GM12864 (cell line): ENCODE measurements at regions not wholly inside any gene's neighbourhood (a gene's known extent, or its start where the extent isn't known, plus 50 kb on each side); places are given as distances from the start of the nearest gene placed in this dataset.
"Not testable (repeated sequence)": the region's sequence is repeated elsewhere in the genome, so short reads cannot be mapped to it uniquely, and the experiment has no call there.

Experiments used
- DNase-seq: peaks from one replicate; pipeline ENCODE4 v3.0.0-alpha.2; 2011; ENCODE audit warnings: low read depth
- H3K4me3 ChIP-seq: 2 replicates; pipeline ENCODE4 v1.5.1; 2011; ENCODE audit warnings: mild to moderate bottlenecking, low read depth, low read length, control low read depth
- TF ChIP-seq, protein P1 (sequence below): IDR thresholded peaks from 2 replicates; pipeline ENCODE4 v1.5.1; 2011; ENCODE audit warnings: low read depth, mild to moderate bottlenecking, moderate library complexity, low read length, control low read depth, inconsistent platforms; ENCODE audit errors: missing control alignments

DNA sequence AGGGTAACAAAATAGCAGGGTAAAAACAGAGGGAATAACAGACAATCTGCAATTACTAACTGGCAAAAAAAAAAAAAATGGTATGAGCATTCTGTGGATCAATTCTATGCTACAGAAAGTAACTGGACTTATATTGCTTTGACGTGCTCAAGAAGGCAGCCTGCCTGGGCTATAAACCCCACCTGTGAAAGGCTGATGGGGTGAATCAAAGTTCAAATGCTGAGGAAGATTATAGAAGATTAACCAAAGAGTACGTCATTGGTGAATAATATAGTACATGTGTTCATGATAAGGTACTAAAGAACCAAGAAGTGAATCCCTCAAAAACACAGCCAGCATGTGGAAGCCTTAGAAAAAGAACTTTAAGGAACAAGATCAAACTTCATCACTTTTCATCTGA lies 441.9 kb upstream of the PTCHD4 start:
- H3K4me3 ChIP-seq: no peak overlapping the region
- no peak for DNase-seq
- TF ChIP-seq, protein P1, sequence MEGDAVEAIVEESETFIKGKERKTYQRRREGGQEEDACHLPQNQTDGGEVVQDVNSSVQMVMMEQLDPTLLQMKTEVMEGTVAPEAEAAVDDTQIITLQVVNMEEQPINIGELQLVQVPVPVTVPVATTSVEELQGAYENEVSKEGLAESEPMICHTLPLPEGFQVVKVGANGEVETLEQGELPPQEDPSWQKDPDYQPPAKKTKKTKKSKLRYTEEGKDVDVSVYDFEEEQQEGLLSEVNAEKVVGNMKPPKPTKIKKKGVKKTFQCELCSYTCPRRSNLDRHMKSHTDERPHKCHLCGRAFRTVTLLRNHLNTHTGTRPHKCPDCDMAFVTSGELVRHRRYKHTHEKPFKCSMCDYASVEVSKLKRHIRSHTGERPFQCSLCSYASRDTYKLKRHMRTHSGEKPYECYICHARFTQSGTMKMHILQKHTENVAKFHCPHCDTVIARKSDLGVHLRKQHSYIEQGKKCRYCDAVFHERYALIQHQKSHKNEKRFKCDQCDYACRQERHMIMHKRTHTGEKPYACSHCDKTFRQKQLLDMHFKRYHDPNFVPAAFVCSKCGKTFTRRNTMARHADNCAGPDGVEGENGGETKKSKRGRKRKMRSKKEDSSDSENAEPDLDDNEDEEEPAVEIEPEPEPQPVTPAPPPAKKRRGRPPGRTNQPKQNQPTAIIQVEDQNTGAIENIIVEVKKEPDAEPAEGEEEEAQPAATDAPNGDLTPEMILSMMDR: no peak

- no peak for DNase-seq
- H3K4me3 ChIP-seq: no peak overlapping the region
- TF ChIP-seq, protein P1: no peak
Observed at GRCh38 chr6:48550603-48551002, 439.6 kb upstream of the PTCHD4 start.

GRCh38 chr6:48542191-48542590 lies 431.2 kb upstream of the PTCHD4 start:
- H3K4me3 ChIP-seq: no peak overlapping the region
- DNase-seq: no peak
- TF ChIP-seq, protein P1: no peak

GRCh38 chr6:48541649-48542048 lies 430.7 kb upstream of the PTCHD4 start:
- DNase-seq: no peak
- H3K4me3 ChIP-seq: no peak overlapping the region
- TF ChIP-seq, protein P1: no peak

GRCh38 chr6:48535582-48536009 lies 424.6 kb upstream of the PTCHD4 start:
- TF ChIP-seq, protein P1: no peak
- DNase-seq: no peak
- H3K4me3 ChIP-seq: no peak overlapping the region

- not testable (repeated sequence) for DNase-seq
Observed at GRCh38 chr6:48530978-48531377, 420.0 kb upstream of the PTCHD4 start.

DNA sequence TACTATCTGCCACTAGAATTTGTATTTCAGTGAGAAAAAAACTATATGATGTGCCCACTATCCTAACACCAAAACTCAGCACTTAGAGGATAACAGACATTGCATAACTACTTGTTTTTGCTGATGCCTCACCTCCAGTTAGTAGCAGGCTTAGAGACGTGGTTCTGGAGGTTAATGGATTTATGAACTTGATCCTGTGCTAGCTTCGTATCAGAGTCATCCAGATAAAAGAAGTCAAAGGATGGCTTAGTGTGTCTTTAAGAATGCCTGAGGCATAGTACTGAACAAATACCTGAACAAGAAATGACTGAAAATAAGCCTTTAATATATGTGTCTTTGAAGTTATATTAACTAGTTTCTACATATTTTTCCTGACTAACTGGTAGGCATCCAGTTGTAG lies 414.9 kb upstream of the PTCHD4 start:
- DNase-seq: no peak

More at GRCh38 chr6:48530978-48531377, 420.0 kb upstream of the PTCHD4 start:
- not testable (repeated sequence) for H3K4me3 ChIP-seq

More for the DNA sequence above, 414.9 kb upstream of the PTCHD4 start:
- H3K4me3 ChIP-seq: no peak overlapping the region
- TF ChIP-seq, protein P1: no peak
